Liver (tissue), 8 donors: ENCODE measurements at regions not wholly inside any gene's neighbourhood (a gene's known extent, or its start where the extent isn't known, plus 50 kb on each side); places are given as distances from the start of the nearest gene placed in this dataset.

ENCODE experiments used
- DNase-seq: peaks from one replicate; pipeline ENCODE4 v3.0.0-alpha.2; 2017; ENCODE audit warnings: low spot score
- H3K27ac ChIP-seq, 2 donors: one replicate each; pipeline ENCODE4 v1.7.0; 2013; ENCODE audit warnings: inconsistent platforms in 2 of 2, low read length in 2 of 2, control low read depth in 1 of 2, low read depth in 1 of 2, mild to moderate bottlenecking in 1 of 2
- H3K27me3 ChIP-seq, 4 donors: one replicate each; pipeline versions ENCODE4 v1.6.1 to v1.7.0; 2013; ENCODE audit warnings: low read length in 3 of 4, inconsistent platforms in 1 of 4, mild to moderate bottlenecking in 1 of 4, moderate library complexity in 1 of 4; ENCODE audit not compliant: control insufficient read depth in 4 of 4, insufficient read depth in 4 of 4
- H3K36me3 ChIP-seq, 4 donors: one replicate each; pipeline versions ENCODE4 v1.6.1 to v1.7.0; 2013; ENCODE audit warnings: low read length in 3 of 4, mild to moderate bottlenecking in 3 of 4, low read depth in 1 of 4, moderate library complexity in 1 of 4; ENCODE audit not compliant: control insufficient read depth in 4 of 4, insufficient read depth in 3 of 4
- H3K4me1 ChIP-seq, 4 donors: one replicate each; pipeline versions ENCODE4 v1.6.1 to v1.7.0; 2013; ENCODE audit warnings: low read length in 3 of 4, mild to moderate bottlenecking in 3 of 4, moderate library complexity in 1 of 4; ENCODE audit not compliant: control insufficient read depth in 4 of 4, insufficient read depth in 4 of 4
- H3K4me3 ChIP-seq, 3 donors: one replicate each; pipeline versions ENCODE4 v1.6.1 to v1.7.0; 2013; ENCODE audit warnings: low read length in 3 of 3, control low read depth in 1 of 3, low read depth in 1 of 3, mild to moderate bottlenecking in 1 of 3
- H3K9ac ChIP-seq, 2 donors: one replicate each; pipeline ENCODE4 v1.7.0; 2013; ENCODE audit warnings: low read length in 2 of 2, mild to moderate bottlenecking in 2 of 2, moderate library complexity in 2 of 2, control low read depth in 1 of 2, low read depth in 1 of 2
- H3K9me3 ChIP-seq, 4 donors: one replicate each; pipeline versions ENCODE4 v1.6.1 to v1.7.0; 2013; ENCODE audit warnings: low read length in 3 of 4; ENCODE audit not compliant: control insufficient read depth in 4 of 4
- ATF3 ChIP-seq: IDR thresholded peaks from 2 replicates; pipeline ENCODE4 v1.6.1; 2016; ENCODE audit warnings: antibody characterized with exemption
- EGR1 ChIP-seq, 2 donors: IDR thresholded peaks; 2 replicates each; pipeline ENCODE4 v1.6.1; 2016 to 2018; ENCODE audit warnings: antibody characterized with exemption in 2 of 2, low read depth in 2 of 2
- FOXA1 ChIP-seq: IDR thresholded peaks from 2 replicates; pipeline ENCODE4 v1.6.1; 2016; ENCODE audit warnings: antibody characterized with exemption
- FOXA2 ChIP-seq: IDR thresholded peaks from 2 replicates; pipeline ENCODE4 v1.6.1; 2016; ENCODE audit warnings: antibody characterized with exemption
- GABPA ChIP-seq, 2 donors: IDR thresholded peaks in 1 of 2; conservative IDR thresholded peaks in 1 of 2; 2 replicates each; pipeline ENCODE4 v1.6.1; 2016; ENCODE audit warnings: antibody characterized with exemption in 2 of 2, mild to moderate bottlenecking in 1 of 2, moderate library complexity in 1 of 2
- HNF4A ChIP-seq, 2 donors: conservative IDR thresholded peaks; 2 replicates each; pipeline ENCODE4 v1.6.1; 2016; ENCODE audit warnings: antibody characterized with exemption in 2 of 2, mild to moderate bottlenecking in 2 of 2
- HNF4G ChIP-seq: IDR thresholded peaks from 2 replicates; pipeline ENCODE4 v1.6.1; 2016; ENCODE audit warnings: antibody characterized with exemption
- JUND ChIP-seq, 2 donors: IDR thresholded peaks; 2 replicates each; pipeline ENCODE4 v1.6.1; 2016; ENCODE audit warnings: antibody characterized with exemption in 2 of 2
- MAX ChIP-seq: IDR thresholded peaks from 2 replicates; pipeline ENCODE4 v1.6.1; 2016; ENCODE audit warnings: antibody characterized with exemption
- NR2F2 ChIP-seq: IDR thresholded peaks from 2 replicates; pipeline ENCODE4 v1.6.1; 2016; ENCODE audit warnings: antibody characterized with exemption
- RAD21 ChIP-seq, 2 donors: IDR thresholded peaks; 2 replicates each; pipeline ENCODE4 v1.6.1; 2016; ENCODE audit warnings: antibody characterized with exemption in 2 of 2, mild to moderate bottlenecking in 2 of 2
- REST ChIP-seq: IDR thresholded peaks from 2 replicates; pipeline ENCODE4 v1.6.1; 2016; ENCODE audit warnings: antibody characterized with exemption, mild to moderate bottlenecking
- RXRA ChIP-seq, 2 donors: IDR thresholded peaks; 2 replicates each; pipeline ENCODE4 v1.6.1; 2017 to 2018; ENCODE audit warnings: antibody characterized with exemption in 2 of 2, mild to moderate bottlenecking in 1 of 2
- SP1 ChIP-seq: IDR thresholded peaks from 2 replicates; pipeline ENCODE4 v1.6.1; 2018; ENCODE audit warnings: antibody characterized with exemption, mild to moderate bottlenecking
- TAF1 ChIP-seq: conservative IDR thresholded peaks from 2 replicates; pipeline ENCODE4 v1.6.1; 2016; ENCODE audit warnings: antibody characterized with exemption, mild to moderate bottlenecking
- YY1 ChIP-seq: IDR thresholded peaks from 2 replicates; pipeline ENCODE4 v1.6.1; 2016; ENCODE audit warnings: antibody characterized with exemption, mild to moderate bottlenecking
- WGBS: extraction: QIAGEN DNeasy Blood & Tissue Kit; methylation state at CpG from one replicate; pipeline ENCODE4 v1.1.7; 2013; 5-methylcytosine and 5-hydroxymethylcytosine counted together
- TF ChIP-seq, protein P1 (sequence below): fragments of 150-350 bp; IDR thresholded peaks from 2 replicates; pipeline ENCODE4 v1.5.1; 2017; ENCODE audit warnings: improper control_type of control experiment, low read depth, low read length; ENCODE audit not compliant: missing input control
- TF ChIP-seq, protein P2 (sequence below): IDR thresholded peaks from 2 replicates; pipeline ENCODE4 v1.6.1; 2016; ENCODE audit warnings: antibody characterized with exemption
- donor health status: healthy.
- donor health status: healthy.
- donor health status: healthy.
- donor health status: healthy.
- donor health status: healthy.

- TF ChIP-seq, protein P1, sequence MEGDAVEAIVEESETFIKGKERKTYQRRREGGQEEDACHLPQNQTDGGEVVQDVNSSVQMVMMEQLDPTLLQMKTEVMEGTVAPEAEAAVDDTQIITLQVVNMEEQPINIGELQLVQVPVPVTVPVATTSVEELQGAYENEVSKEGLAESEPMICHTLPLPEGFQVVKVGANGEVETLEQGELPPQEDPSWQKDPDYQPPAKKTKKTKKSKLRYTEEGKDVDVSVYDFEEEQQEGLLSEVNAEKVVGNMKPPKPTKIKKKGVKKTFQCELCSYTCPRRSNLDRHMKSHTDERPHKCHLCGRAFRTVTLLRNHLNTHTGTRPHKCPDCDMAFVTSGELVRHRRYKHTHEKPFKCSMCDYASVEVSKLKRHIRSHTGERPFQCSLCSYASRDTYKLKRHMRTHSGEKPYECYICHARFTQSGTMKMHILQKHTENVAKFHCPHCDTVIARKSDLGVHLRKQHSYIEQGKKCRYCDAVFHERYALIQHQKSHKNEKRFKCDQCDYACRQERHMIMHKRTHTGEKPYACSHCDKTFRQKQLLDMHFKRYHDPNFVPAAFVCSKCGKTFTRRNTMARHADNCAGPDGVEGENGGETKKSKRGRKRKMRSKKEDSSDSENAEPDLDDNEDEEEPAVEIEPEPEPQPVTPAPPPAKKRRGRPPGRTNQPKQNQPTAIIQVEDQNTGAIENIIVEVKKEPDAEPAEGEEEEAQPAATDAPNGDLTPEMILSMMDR = no peak
- TF ChIP-seq FOXA1 = no peak
- TF ChIP-seq MAX = no peak
- TF ChIP-seq HNF4G = no peak
Observed at GRCh38 chr4:27289704-27290103, 429.1 kb downstream of the STIM2 start (continued).

DNA sequence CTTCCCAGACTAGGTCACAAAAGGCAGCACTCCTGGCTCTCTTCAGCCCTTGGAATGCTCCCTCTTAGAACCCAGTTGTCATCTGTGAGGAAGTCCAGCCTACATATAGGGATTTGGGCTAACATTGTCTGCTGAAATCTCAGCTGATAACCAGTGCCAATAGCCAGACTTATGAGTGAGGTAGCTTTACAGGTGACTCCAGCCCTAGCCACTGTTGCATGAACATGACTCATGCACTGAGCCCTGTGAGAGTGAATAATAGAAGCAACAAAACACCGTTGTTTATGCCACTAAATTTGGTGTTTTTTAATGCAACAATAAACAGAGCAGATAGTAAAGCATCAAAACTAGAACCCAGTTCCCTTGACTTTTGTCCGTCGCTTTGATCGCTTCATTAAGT is 433.2 kb downstream of the STIM2 start:
- no peak for TF ChIP-seq FOXA1
- TF ChIP-seq ATF3 = no peak
- no peak for TF ChIP-seq YY1
- no peak for TF ChIP-seq MAX
- TF ChIP-seq EGR1 (IDR thresholded peaks at IDR 0.05; ENCODE audit: low read depth in 2 of 2) = no peak
- Histone ChIP-seq H3K4me3 (no peak overlapping the region), H3K9me3 (no peaks in the 10 kb centered on the region), H3K9ac (no peak overlapping the region), H3K27ac (no peak overlapping the region), H3K27me3 (no peaks in the 10 kb centered on the region), H3K36me3 (no peaks in the 10 kb centered on the region), H3K4me1 (no peaks in the 10 kb centered on the region)
- WGBS = 75% methylated on average over 4 of the region's 4 CpGs
- DNase-seq = no peak

GRCh38 chr4:27304751-27305150 is 444.1 kb downstream of the STIM2 start:
- H3K9me3 ChIP-seq = peaks cover 0 to 5% (median 0%) of the 10 kb centered on the region in 4 donors
- DNase-seq = no peak
- no peaks in the 10 kb centered on the region for H3K4me1 ChIP-seq
- no peak overlapping the region for H3K9ac ChIP-seq
- H3K36me3 ChIP-seq = no peaks in the 10 kb centered on the region
- WGBS = 68% methylated on average over 1 of the region's 1 CpG
- TF ChIP-seq ATF3 (no peak), HNF4A (conservative IDR thresholded peaks at IDR 0.05) (no peak), YY1 (no peak), EGR1 (IDR thresholded peaks at IDR 0.05; ENCODE audit: low read depth in 2 of 2) (no peak), JUND (IDR thresholded peaks at IDR 0.05) (no peak), FOXA1 (no peak), MAX (no peak), REST (no peak), GABPA (IDR thresholded peaks at IDR 0.05 in 1 of 2, conservative IDR thresholded peaks at IDR 0.05 in 1 of 2) (no peak), NR2F2 (no peak), TAF1 (no peak), SP1 (no peak), RAD21 (IDR thresholded peaks at IDR 0.05) (no peak), HNF4G (no peak), RXRA (IDR thresholded peaks at IDR 0.05) (no peak), FOXA2 (no peak)
- TF ChIP-seq, protein P1 = no peak
- TF ChIP-seq, protein P2, sequence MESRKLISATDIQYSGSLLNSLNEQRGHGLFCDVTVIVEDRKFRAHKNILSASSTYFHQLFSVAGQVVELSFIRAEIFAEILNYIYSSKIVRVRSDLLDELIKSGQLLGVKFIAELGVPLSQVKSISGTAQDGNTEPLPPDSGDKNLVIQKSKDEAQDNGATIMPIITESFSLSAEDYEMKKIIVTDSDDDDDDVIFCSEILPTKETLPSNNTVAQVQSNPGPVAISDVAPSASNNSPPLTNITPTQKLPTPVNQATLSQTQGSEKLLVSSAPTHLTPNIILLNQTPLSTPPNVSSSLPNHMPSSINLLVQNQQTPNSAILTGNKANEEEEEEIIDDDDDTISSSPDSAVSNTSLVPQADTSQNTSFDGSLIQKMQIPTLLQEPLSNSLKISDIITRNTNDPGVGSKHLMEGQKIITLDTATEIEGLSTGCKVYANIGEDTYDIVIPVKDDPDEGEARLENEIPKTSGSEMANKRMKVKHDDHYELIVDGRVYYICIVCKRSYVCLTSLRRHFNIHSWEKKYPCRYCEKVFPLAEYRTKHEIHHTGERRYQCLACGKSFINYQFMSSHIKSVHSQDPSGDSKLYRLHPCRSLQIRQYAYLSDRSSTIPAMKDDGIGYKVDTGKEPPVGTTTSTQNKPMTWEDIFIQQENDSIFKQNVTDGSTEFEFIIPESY = no peak
- H3K4me3 ChIP-seq = no peak overlapping the region
- no peak overlapping the region for H3K27ac ChIP-seq
- peaks cover 0 to 1% (median 0%) of the 10 kb centered on the region in 4 donors for H3K27me3 ChIP-seq
